Right lobe of liver (tissue), 4 donors: ENCODE measurements at regions not wholly inside any gene's neighbourhood (a gene's known extent, or its start where the extent isn't known, plus 50 kb on each side); places are given as distances from the start of the nearest gene placed in this dataset.

Source experiments
- CTCF ChIP-seq, 4 donors: fragments of 200-600 bp in 3 of 4; fragments of 450-650 bp in 1 of 4; IDR thresholded peaks; one replicate each; pipeline versions ENCODE4 v1.5.1 to v1.8.0; 2016 to 2022; ENCODE audit warnings: antibody characterized with exemption in 4 of 4, mild to moderate bottlenecking in 2 of 4
- POLR2A ChIP-seq: fragments of 450-650 bp; IDR thresholded peaks from one replicate; pipeline ENCODE4 v1.6.1; 2017; ENCODE audit warnings: antibody characterized with exemption, mild to moderate bottlenecking
- donor health status: DM: no; HTN: no; CAD: no.
- donor health status: DM: no; HTN: no; CAD: no.
- donor health status: DM: no; HTN: yes; CAD: no.

- no peak for TF ChIP-seq CTCF (IDR thresholded peaks at IDR 0.05)
- TF ChIP-seq POLR2A, result no peak
These were observed 366.3 kb upstream of the XYLT1 start for GRCh38 chr16:17836868-17837602.
